ENCODE measurements at regions not wholly inside any gene's neighbourhood (a gene's known extent, or its start where the extent isn't known, plus 50 kb on each side); places are given as distances from the start of the nearest gene placed in this dataset.

DNA sequence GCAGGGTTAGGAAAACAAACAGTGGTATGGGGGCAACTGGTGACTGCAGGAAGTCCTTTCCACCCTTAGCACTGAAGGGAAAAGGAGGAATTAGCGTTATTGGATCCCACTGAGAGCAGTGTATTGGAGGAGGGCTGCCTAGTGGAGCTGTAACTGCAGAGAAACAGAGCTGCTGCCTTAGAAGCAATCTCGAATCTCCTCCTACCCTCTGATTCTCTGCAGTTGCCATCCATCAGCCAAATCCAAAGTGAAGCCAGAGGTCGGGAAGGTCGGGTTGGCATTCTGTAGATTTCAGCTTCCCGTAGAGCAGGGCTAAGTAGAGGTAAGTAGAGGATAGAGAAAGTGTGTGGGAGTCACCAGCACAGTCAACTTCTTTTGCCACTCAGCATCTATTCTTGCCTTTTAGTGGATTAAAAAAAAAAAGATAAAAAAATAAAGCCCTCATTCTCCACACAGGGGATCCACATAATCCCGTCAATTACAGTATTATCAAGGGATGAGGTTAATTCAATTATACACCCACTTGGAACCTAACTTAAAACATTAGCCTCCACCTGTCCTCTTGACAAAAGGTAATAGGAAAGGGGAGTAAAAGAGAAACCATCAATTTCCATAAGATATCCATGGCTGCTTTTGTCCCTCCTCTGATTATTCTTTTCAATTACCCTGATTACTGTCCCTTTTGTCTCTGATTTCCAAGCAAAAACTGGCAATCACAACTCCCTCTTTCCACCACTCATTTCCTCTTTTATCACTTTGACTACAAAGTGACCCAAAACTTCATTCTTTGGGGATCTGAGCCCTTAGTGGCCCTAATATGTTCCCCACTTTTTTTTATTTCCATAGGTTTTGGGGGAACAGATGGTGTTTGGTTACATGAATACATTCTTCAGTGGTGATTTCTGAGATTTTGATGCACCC is 234.7 kb downstream of the RBM26 start:
- Histone ChIP-seq H3K18ac (ENCODE audit: low read length) (no peak overlapping the region), H3K4me2 (ENCODE audit: insufficient read depth, low read length, poor library complexity, severe bottlenecking) (no peak overlapping the region), H3K4me1 (ENCODE audit: control insufficient read depth in 2 of 2, insufficient read depth in 1 of 2, low read depth in 1 of 2, low read length in 2 of 2) (peaks cover 0 to 3% of the 10 kb centered on the region in 2 donors), H3K9ac (ENCODE audit: low read depth, low read length, poor library complexity) (no peak overlapping the region), H2BK15ac (ENCODE audit: low read length) (no peak overlapping the region), H3K9me3 (replicated peaks in 1 of 2; ENCODE audit: control insufficient read depth in 2 of 2, insufficient read depth in 1 of 2, low read depth in 1 of 2, low read length in 2 of 2) (no peaks in the 10 kb centered on the region), H3K23ac (ENCODE audit: low read depth, low read length, poor library complexity) (no peak overlapping the region), H3K27me3 (ENCODE audit: control insufficient read depth in 3 of 3, insufficient read depth in 3 of 3, low read depth in 1 of 3, low read length in 3 of 3) (no peaks in the 10 kb centered on the region), H2BK5ac (ENCODE audit: low read length) (no peak overlapping the region), H4K8ac (ENCODE audit: low read depth, low read length) (no peak overlapping the region), H2BK120ac (ENCODE audit: low read depth, low read length) (no peak overlapping the region), H3K79me1 (ENCODE audit: low read depth, low read length) (no peaks in the 10 kb centered on the region), H4K91ac (ENCODE audit: low read depth, low read length, poor library complexity) (no peak overlapping the region), H3K14ac (ENCODE audit: low read length) (no peak overlapping the region), H3K4ac (ENCODE audit: low read length) (no peak overlapping the region), H3K27ac (replicated peaks; ENCODE audit: low read length) (peak overlapping the region; percentile 27), H3K36me3 (replicated peaks in 1 of 2; ENCODE audit: control insufficient read depth in 2 of 2, insufficient read depth in 2 of 2, low read length in 2 of 2) (no peaks in the 10 kb centered on the region), H2AK5ac (ENCODE audit: low read depth, low read length) (no peak overlapping the region), H3K4me3 (ENCODE audit: low read length in 2 of 2) (no peak overlapping the region), H2AFZ (ENCODE audit: low read length) (no peak overlapping the region), H2BK12ac (ENCODE audit: low read length) (no peak overlapping the region)
- no CpG with 5 or more reads among the region's 6 CpGs for WGBS, 2 donors (ENCODE audit: extremely low coverage in 2 of 2, insufficient read length in 2 of 2, insufficient replicate concordance in 1 of 2)
- peak; percentile 76 for DNase-seq (ENCODE audit: low spot score)

DNA sequence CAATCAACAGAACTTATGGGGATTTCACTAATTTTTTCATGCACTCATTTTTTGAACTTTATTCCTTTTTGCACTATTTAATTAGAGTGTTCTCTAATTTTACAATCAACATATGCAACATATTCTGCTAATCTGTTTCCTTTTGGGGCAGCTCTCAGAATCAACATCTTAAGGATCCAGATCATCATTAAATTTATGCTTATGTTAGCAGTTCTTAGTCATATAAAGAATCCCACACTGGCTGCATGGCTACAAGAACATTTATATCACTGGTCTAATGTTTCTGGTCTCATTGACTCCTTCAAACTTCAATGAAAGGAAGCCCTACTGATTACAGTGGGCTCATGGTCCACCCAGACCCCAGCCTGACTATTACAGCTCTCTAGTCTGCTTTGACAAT is 245.2 kb downstream of the RBM26 start:
- no peak for DNase-seq (ENCODE audit: low spot score)
- no peak overlapping the region for H2AFZ ChIP-seq (ENCODE audit: low read length)
- no peaks in the 10 kb centered on the region for H3K9me3 ChIP-seq (replicated peaks in 1 of 2; ENCODE audit: control insufficient read depth in 2 of 2, insufficient read depth in 1 of 2, low read depth in 1 of 2, low read length in 2 of 2)
- H3K4me2 ChIP-seq (ENCODE audit: insufficient read depth, low read length, poor library complexity, severe bottlenecking) = no peak overlapping the region
- H3K4me3 ChIP-seq (ENCODE audit: low read length in 2 of 2) = no peak overlapping the region
- H3K4ac ChIP-seq (ENCODE audit: low read length) = no peak overlapping the region
- H3K27ac ChIP-seq (replicated peaks; ENCODE audit: low read length) = no peak overlapping the region
- H3K4me1 ChIP-seq (ENCODE audit: control insufficient read depth in 2 of 2, insufficient read depth in 1 of 2, low read depth in 1 of 2, low read length in 2 of 2) = no peaks in the 10 kb centered on the region
- H3K79me1 ChIP-seq (ENCODE audit: low read depth, low read length) = no peaks in the 10 kb centered on the region
- no peak overlapping the region for H2AK5ac ChIP-seq (ENCODE audit: low read depth, low read length)
- H3K27me3 ChIP-seq (ENCODE audit: control insufficient read depth in 3 of 3, insufficient read depth in 3 of 3, low read depth in 1 of 3, low read length in 3 of 3) = no peaks in the 10 kb centered on the region
- no peak overlapping the region for H3K9ac ChIP-seq (ENCODE audit: low read depth, low read length, poor library complexity)
- H4K91ac ChIP-seq (ENCODE audit: low read depth, low read length, poor library complexity) = no peak overlapping the region
- no peak overlapping the region for H2BK120ac ChIP-seq (ENCODE audit: low read depth, low read length)
- no peak overlapping the region for H3K23ac ChIP-seq (ENCODE audit: low read depth, low read length, poor library complexity)
- no peak overlapping the region for H2BK5ac ChIP-seq (ENCODE audit: low read length)
- H4K8ac ChIP-seq (ENCODE audit: low read depth, low read length) = no peak overlapping the region
- H3K18ac ChIP-seq (ENCODE audit: low read length) = no peak overlapping the region
- H3K14ac ChIP-seq (ENCODE audit: low read length) = no peak overlapping the region
- no peak overlapping the region for H2BK12ac ChIP-seq (ENCODE audit: low read length)
- no peak overlapping the region for H2BK15ac ChIP-seq (ENCODE audit: low read length)
- no peaks in the 10 kb centered on the region for H3K36me3 ChIP-seq (replicated peaks in 1 of 2; ENCODE audit: control insufficient read depth in 2 of 2, insufficient read depth in 2 of 2, low read length in 2 of 2)

DNA sequence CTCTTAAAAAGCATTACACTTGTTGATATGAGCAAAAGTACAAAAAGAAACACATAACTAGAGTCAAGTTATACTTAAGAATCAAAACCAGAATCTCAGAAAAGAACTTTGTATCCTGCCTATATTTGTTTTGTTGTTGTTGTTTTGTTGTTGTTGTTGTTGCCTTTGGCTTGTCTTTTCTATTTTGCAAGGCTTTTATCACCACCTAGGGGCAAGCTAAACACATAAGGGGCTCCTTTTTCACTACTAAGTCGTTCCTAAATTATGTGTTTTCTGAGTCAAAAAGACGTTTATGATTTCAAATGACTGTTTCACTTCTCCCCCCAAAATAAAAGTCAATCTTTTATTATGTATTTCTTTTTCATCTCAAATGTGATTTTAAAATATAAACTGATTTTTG is 250.2 kb downstream of the RBM26 start:
- Histone ChIP-seq H3K23ac (ENCODE audit: low read depth, low read length, poor library complexity) (no peak overlapping the region), H3K9me3 (replicated peaks in 1 of 2; ENCODE audit: control insufficient read depth in 2 of 2, insufficient read depth in 1 of 2, low read depth in 1 of 2, low read length in 2 of 2) (no peaks in the 10 kb centered on the region), H3K36me3 (replicated peaks in 1 of 2; ENCODE audit: control insufficient read depth in 2 of 2, insufficient read depth in 2 of 2, low read length in 2 of 2) (no peaks in the 10 kb centered on the region), H3K27ac (replicated peaks; ENCODE audit: low read length) (no peak overlapping the region), H3K27me3 (ENCODE audit: control insufficient read depth in 3 of 3, insufficient read depth in 3 of 3, low read depth in 1 of 3, low read length in 3 of 3) (no peaks in the 10 kb centered on the region), H2BK15ac (ENCODE audit: low read length) (no peak overlapping the region), H3K18ac (ENCODE audit: low read length) (no peak overlapping the region), H4K8ac (ENCODE audit: low read depth, low read length) (no peak overlapping the region), H3K14ac (ENCODE audit: low read length) (no peak overlapping the region), H3K79me1 (ENCODE audit: low read depth, low read length) (no peaks in the 10 kb centered on the region), H2BK5ac (ENCODE audit: low read length) (no peak overlapping the region), H2AFZ (ENCODE audit: low read length) (no peak overlapping the region), H3K9ac (ENCODE audit: low read depth, low read length, poor library complexity) (no peak overlapping the region), H3K4me2 (ENCODE audit: insufficient read depth, low read length, poor library complexity, severe bottlenecking) (no peak overlapping the region), H2BK120ac (ENCODE audit: low read depth, low read length) (no peak overlapping the region), H3K4me3 (ENCODE audit: low read length in 2 of 2) (no peak overlapping the region), H3K4ac (ENCODE audit: low read length) (no peak overlapping the region), H2AK5ac (ENCODE audit: low read depth, low read length) (no peak overlapping the region), H3K4me1 (ENCODE audit: control insufficient read depth in 2 of 2, insufficient read depth in 1 of 2, low read depth in 1 of 2, low read length in 2 of 2) (no peaks in the 10 kb centered on the region), H4K91ac (ENCODE audit: low read depth, low read length, poor library complexity) (no peak overlapping the region), H2BK12ac (ENCODE audit: low read length) (no peak overlapping the region)
- no CpG with 5 or more reads among the region's 2 CpGs for WGBS, 2 donors (ENCODE audit: extremely low coverage in 2 of 2, insufficient read length in 2 of 2, insufficient replicate concordance in 1 of 2)
- no peak for DNase-seq (ENCODE audit: low spot score)

DNA sequence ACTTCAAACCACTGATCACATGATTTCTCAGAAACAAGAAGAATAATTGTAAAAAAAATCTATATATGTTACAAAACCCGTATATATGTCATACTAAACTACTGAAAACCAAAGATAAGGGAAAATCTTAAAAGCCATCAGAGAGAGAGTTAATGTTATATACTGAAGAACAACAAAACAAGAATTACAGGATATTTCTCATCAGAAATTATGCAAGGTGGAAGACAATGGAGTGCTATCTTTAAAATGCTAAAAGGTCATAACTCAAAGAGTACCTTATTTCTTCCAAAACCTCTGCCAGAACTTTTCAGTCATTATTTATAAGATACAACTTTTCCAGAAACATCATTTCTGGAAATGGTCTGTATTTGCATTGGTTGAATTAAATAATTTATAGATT is 256.8 kb downstream of the RBM26 start:
- Histone ChIP-seq H2BK12ac (ENCODE audit: low read length) (no peak overlapping the region), H3K27me3 (ENCODE audit: control insufficient read depth in 3 of 3, insufficient read depth in 3 of 3, low read depth in 1 of 3, low read length in 3 of 3) (no peaks in the 10 kb centered on the region), H3K9me3 (replicated peaks in 1 of 2; ENCODE audit: control insufficient read depth in 2 of 2, insufficient read depth in 1 of 2, low read depth in 1 of 2, low read length in 2 of 2) (no peaks in the 10 kb centered on the region), H3K18ac (ENCODE audit: low read length) (no peak overlapping the region), H3K79me1 (ENCODE audit: low read depth, low read length) (no peaks in the 10 kb centered on the region), H2AK5ac (ENCODE audit: low read depth, low read length) (no peak overlapping the region), H4K8ac (ENCODE audit: low read depth, low read length) (no peak overlapping the region), H3K4me1 (ENCODE audit: control insufficient read depth in 2 of 2, insufficient read depth in 1 of 2, low read depth in 1 of 2, low read length in 2 of 2) (no peaks in the 10 kb centered on the region), H4K91ac (ENCODE audit: low read depth, low read length, poor library complexity) (no peak overlapping the region), H3K4me2 (ENCODE audit: insufficient read depth, low read length, poor library complexity, severe bottlenecking) (no peak overlapping the region), H2AFZ (ENCODE audit: low read length) (no peak overlapping the region), H3K36me3 (replicated peaks in 1 of 2; ENCODE audit: control insufficient read depth in 2 of 2, insufficient read depth in 2 of 2, low read length in 2 of 2) (no peaks in the 10 kb centered on the region), H3K9ac (ENCODE audit: low read depth, low read length, poor library complexity) (no peak overlapping the region), H3K14ac (ENCODE audit: low read length) (no peak overlapping the region), H2BK120ac (ENCODE audit: low read depth, low read length) (no peak overlapping the region), H2BK5ac (ENCODE audit: low read length) (no peak overlapping the region), H2BK15ac (ENCODE audit: low read length) (no peak overlapping the region), H3K23ac (ENCODE audit: low read depth, low read length, poor library complexity) (no peak overlapping the region), H3K4ac (ENCODE audit: low read length) (no peak overlapping the region), H3K27ac (replicated peaks; ENCODE audit: low read length) (no peak overlapping the region), H3K4me3 (ENCODE audit: low read length in 2 of 2) (no peak overlapping the region)
- no CpG with 5 or more reads among the region's 1 CpG for WGBS, 2 donors (ENCODE audit: extremely low coverage in 2 of 2, insufficient read length in 2 of 2, insufficient replicate concordance in 1 of 2)
- no peak for DNase-seq (ENCODE audit: low spot score)
